Smooth muscle cell (in vitro differentiated cells): ENCODE measurements at regions not wholly inside any gene's neighbourhood (a gene's known extent, or its start where the extent isn't known, plus 50 kb on each side); places are given as distances from the start of the nearest gene placed in this dataset.
A peak's percentile ranks its signal among the peaks of the same experiment; 100 is the strongest.

Experiments
- DNase-seq: peaks from one replicate; lab custom pipeline; 2025; ENCODE audit not compliant: unreplicated experiment; lab: John Stamatoyannopoulos, UW
- H2AFZ ChIP-seq: fragments of 200-600 bp; sonication (generic); 2 replicates; pipeline ENCODE4 v1.6.0; 2016; ENCODE audit warnings: antibody characterized with exemption, low read depth, mild to moderate bottlenecking
- H3F3A ChIP-seq: fragments of 200-600 bp; sonication (generic); 2 replicates; pipeline ENCODE4 v1.6.0; 2017; ENCODE audit warnings: antibody characterized with exemption, low read depth
- H3K27ac ChIP-seq: fragments of 200-600 bp; sonication (generic); 2 replicates; pipeline ENCODE4 v1.5.1; 2016; ENCODE audit warnings: low read depth, mild to moderate bottlenecking
- H3K27me3 ChIP-seq: fragments of 200-600 bp; sonication (generic); 2 replicates; pipeline ENCODE4 v1.6.1; 2016; ENCODE audit warnings: low read depth, mild to moderate bottlenecking
- H3K36me3 ChIP-seq: fragments of 200-600 bp; sonication (generic); 2 replicates; pipeline ENCODE4 v1.5.1; 2016; ENCODE audit warnings: low read depth
- H3K4me1 ChIP-seq: fragments of 200-600 bp; sonication (generic); 2 replicates; pipeline ENCODE4 v1.5.1; 2016; ENCODE audit warnings: low read depth
- H3K4me2 ChIP-seq: fragments of 200-600 bp; sonication (generic); 2 replicates; pipeline ENCODE4 v1.6.0; 2016; ENCODE audit warnings: mild to moderate bottlenecking
- H3K4me3 ChIP-seq: fragments of 200-600 bp; sonication (generic); 2 replicates; pipeline ENCODE4 v1.5.1; 2016; ENCODE audit warnings: mild to moderate bottlenecking
- H3K79me2 ChIP-seq: fragments of 200-600 bp; sonication (generic); 2 replicates; pipeline ENCODE4 v1.6.0; 2016; ENCODE audit warnings: low read depth, mild to moderate bottlenecking
- H3K9ac ChIP-seq: fragments of 200-600 bp; sonication (generic); 2 replicates; pipeline ENCODE4 v1.6.0; 2016; ENCODE audit warnings: low read depth
- H3K9me3 ChIP-seq: fragments of 200-600 bp; sonication (generic); replicated peaks from 2 replicates; pipeline ENCODE4 v1.5.1; 2016; ENCODE audit warnings: low read depth
- H4K20me1 ChIP-seq: fragments of 200-600 bp; sonication (generic); 2 replicates; pipeline ENCODE4 v1.6.0; 2016; ENCODE audit warnings: low read depth
- CTCF ChIP-seq: fragments of 200-600 bp; sonication (generic); IDR thresholded peaks from 2 replicates; pipeline ENCODE4 v1.5.1; 2017; ENCODE audit warnings: borderline replicate concordance, mild to moderate bottlenecking, antibody characterized with exemption; ENCODE audit not compliant: insufficient read depth, poor library complexity, severe bottlenecking
- WGBS: methylation state at CpG from one replicate; pipeline ENCODE4 v1.1.7; 2016; ENCODE audit warnings: low lambda C conversion rate; 5-methylcytosine and 5-hydroxymethylcytosine counted together

- Histone ChIP-seq H2AFZ (no peak overlapping the region), H3K4me1 (peaks cover 4% of the 10 kb centered on the region), H3K4me3 (no peak overlapping the region), H3K4me2 (no peak overlapping the region), H3K27me3 (no peaks in the 10 kb centered on the region), H3F3A (no peaks in the 10 kb centered on the region), H3K9ac (no peak overlapping the region), H3K36me3 (no peaks in the 10 kb centered on the region), H4K20me1 (no peaks in the 10 kb centered on the region), H3K9me3 (no peaks in the 10 kb centered on the region), H3K79me2 (no peaks in the 10 kb centered on the region), H3K27ac (peak overlapping the region; percentile 59)
- WGBS, result 52% methylated on average over 6 of the region's 6 CpGs
- no peak for DNase-seq
- no peak for TF ChIP-seq CTCF
Measured at GRCh38 chr2:20539133-20539719, 92.4 kb downstream of the RHOB start.

GRCh38 chr2:20539776-20540586 is 93.1 kb downstream of the RHOB start:
- Histone ChIP-seq H3K4me2 (no peak overlapping the region), H3F3A (no peaks in the 10 kb centered on the region), H3K4me1 (peaks cover 4% of the 10 kb centered on the region), H3K9ac (no peak overlapping the region), H3K36me3 (no peaks in the 10 kb centered on the region), H3K27me3 (no peaks in the 10 kb centered on the region), H4K20me1 (no peaks in the 10 kb centered on the region), H3K4me3 (no peak overlapping the region), H3K27ac (peak overlapping the region; percentile 59), H2AFZ (peak overlapping the region; percentile 47), H3K9me3 (no peaks in the 10 kb centered on the region), H3K79me2 (no peaks in the 10 kb centered on the region)
- 48% methylated on average over 24 of the region's 26 CpGs for WGBS
- DNase-seq, result no peak
- no peak for TF ChIP-seq CTCF

GRCh38 chr2:20540587-20541293 is 93.9 kb downstream of the RHOB start:
- Histone ChIP-seq H3K27ac (no peak overlapping the region), H3K4me1 (peaks cover 4% of the 10 kb centered on the region), H3K4me3 (no peak overlapping the region), H3K79me2 (no peaks in the 10 kb centered on the region), H2AFZ (no peak overlapping the region), H4K20me1 (no peaks in the 10 kb centered on the region), H3K4me2 (no peak overlapping the region), H3K9me3 (no peaks in the 10 kb centered on the region), H3F3A (no peaks in the 10 kb centered on the region), H3K9ac (no peak overlapping the region), H3K27me3 (no peaks in the 10 kb centered on the region), H3K36me3 (no peaks in the 10 kb centered on the region)
- no peak for DNase-seq
- 78% methylated on average over 16 of the region's 16 CpGs for WGBS
- no peak for TF ChIP-seq CTCF
